Keratinocyte (primary cell): ENCODE measurements at regions not wholly inside any gene's neighbourhood (a gene's known extent, or its start where the extent isn't known, plus 50 kb on each side); places are given as distances from the start of the nearest gene placed in this dataset.

Experiments
- CTCF ChIP-seq, 3 experiments: IDR thresholded peaks in 1 of 3; conservative IDR thresholded peaks in 1 of 3; optimal IDR thresholded peaks in 1 of 3; 2 replicates in 2 of 3; 3 replicates in 1 of 3; pipeline versions ENCODE3 to v1.5.1; 2011; ENCODE audit warnings: low read length in 3 of 3, mild to moderate bottlenecking in 3 of 3, moderate library complexity in 2 of 3, control low read depth in 1 of 3, inconsistent platforms in 1 of 3; ENCODE audit not compliant: insufficient read depth in 2 of 3; ENCODE audit errors: extremely low read depth in 1 of 3
- EZH2 ChIP-seq: IDR thresholded peaks from one replicate; pipeline ENCODE4 v1.6.1; 2012; ENCODE audit warnings: inconsistent platforms, mild to moderate bottlenecking, low read length, moderate library complexity

- TF ChIP-seq CTCF (optimal IDR thresholded peaks at IDR 0.05 in 1 of 3, IDR thresholded peaks at IDR 0.05 in 1 of 3, conservative IDR thresholded peaks at IDR 0.05 in 1 of 3; ENCODE audit: extremely low read depth in 1 of 3, insufficient read depth in 2 of 3, low read length in 3 of 3) (no peak), EZH2 (no peak)
These were observed 176.3 kb upstream of the STXBP6 start for GRCh38 chr14:25226214-25226613.
